OCI-LY1 (cell line): ENCODE measurements at regions not wholly inside any gene's neighbourhood (a gene's known extent, or its start where the extent isn't known, plus 50 kb on each side); places are given as distances from the start of the nearest gene placed in this dataset.

Source experiments
- EZH2 ChIP-seq: fragments of 200-600 bp; sonication (generic), shearing (Covaris generic); IDR thresholded peaks from 2 replicates; pipeline ENCODE4 v1.8.0; 2017; ENCODE audit warnings: borderline replicate concordance, mixed run types, mild to moderate bottlenecking, antibody characterized with exemption, low read length, moderate library complexity, mixed read lengths
- TF ChIP-seq, protein P1 (sequence below): fragments of 200-600 bp; sonication (generic), shearing (Covaris generic); IDR thresholded peaks from 2 replicates; pipeline ENCODE4 v1.5.1; 2017; ENCODE audit warnings: mild to moderate bottlenecking, antibody characterized with exemption, low read length, moderate library complexity, mixed read lengths

DNA sequence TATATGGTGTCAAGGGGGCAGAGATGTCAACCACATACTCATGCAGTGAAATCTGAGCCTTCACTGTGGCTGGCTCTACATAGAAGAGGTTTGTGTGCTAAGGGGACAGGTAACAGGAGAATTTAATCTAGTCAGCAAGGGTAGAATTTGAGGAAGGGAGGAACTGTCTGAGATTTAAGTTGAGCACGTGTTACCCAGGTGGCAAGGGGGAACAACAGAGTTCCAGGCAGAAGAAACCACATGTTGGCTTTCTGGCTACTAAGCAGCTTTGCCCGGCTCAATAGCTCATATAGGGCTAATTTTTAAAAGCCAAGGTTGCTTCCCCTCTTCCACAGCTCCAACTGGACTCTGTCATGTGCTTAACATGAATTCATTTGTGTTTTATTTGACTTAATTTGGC, 397.6 kb downstream of the EDEM1 start:
- TF ChIP-seq, protein P1, sequence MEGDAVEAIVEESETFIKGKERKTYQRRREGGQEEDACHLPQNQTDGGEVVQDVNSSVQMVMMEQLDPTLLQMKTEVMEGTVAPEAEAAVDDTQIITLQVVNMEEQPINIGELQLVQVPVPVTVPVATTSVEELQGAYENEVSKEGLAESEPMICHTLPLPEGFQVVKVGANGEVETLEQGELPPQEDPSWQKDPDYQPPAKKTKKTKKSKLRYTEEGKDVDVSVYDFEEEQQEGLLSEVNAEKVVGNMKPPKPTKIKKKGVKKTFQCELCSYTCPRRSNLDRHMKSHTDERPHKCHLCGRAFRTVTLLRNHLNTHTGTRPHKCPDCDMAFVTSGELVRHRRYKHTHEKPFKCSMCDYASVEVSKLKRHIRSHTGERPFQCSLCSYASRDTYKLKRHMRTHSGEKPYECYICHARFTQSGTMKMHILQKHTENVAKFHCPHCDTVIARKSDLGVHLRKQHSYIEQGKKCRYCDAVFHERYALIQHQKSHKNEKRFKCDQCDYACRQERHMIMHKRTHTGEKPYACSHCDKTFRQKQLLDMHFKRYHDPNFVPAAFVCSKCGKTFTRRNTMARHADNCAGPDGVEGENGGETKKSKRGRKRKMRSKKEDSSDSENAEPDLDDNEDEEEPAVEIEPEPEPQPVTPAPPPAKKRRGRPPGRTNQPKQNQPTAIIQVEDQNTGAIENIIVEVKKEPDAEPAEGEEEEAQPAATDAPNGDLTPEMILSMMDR: no peak
- no peak for TF ChIP-seq EZH2
